COR-L47 (cell line): ENCODE measurements at regions not wholly inside any gene's neighbourhood (a gene's known extent, or its start where the extent isn't known, plus 50 kb on each side); places are given as distances from the start of the nearest gene placed in this dataset.

ENCODE experiments used
- DNase-seq: peaks from one replicate; lab custom pipeline; 2025; lab: John Stamatoyannopoulos, UW

DNA sequence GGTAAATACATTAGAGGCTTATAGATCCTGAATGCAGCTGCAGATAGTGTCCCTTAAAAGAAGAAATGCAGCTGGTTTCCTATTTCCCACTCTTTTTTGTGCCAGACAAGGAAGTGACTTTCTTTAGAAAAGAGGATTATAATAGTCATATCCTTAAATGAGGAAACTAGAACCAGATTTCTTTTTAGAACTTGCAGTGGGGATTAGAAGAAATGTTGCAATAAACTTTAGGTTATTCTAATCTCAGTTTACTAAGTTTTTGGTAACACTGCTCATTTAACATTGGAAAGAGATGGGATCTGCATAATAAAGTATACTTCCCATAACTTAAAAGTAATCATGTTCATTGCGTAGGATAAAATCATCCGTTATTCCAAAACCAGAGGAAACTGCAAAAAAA lies 101.9 kb downstream of the SLIT2 start:
- DNase-seq: no peak

DNA sequence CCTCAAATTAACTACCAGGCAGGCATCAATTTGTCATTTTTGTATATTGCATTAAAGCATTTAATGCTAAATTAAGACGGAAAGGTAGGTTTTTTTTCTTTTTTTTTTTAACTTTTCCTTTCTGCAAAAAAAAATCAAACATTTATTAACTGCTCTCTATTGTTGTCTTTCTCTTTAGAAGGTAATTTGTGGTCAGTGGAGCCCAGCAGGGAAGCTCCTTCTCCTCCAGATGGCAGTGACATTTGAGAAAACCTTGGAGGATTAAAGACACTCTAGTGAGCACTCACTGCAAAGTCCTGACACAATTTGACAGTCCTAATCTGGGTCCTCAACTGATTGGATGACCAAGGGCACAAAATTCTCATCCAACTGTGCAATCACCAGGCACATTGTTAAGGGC lies 102.4 kb downstream of the SLIT2 start:
- DNase-seq: peak; percentile 44

GRCh38 chr4:20356565-20356964 lies 104.9 kb downstream of the SLIT2 start:
- DNase-seq: peak; percentile 78

GRCh38 chr4:20358110-20358509 lies 106.4 kb downstream of the SLIT2 start:
- DNase-seq: no peak

DNA sequence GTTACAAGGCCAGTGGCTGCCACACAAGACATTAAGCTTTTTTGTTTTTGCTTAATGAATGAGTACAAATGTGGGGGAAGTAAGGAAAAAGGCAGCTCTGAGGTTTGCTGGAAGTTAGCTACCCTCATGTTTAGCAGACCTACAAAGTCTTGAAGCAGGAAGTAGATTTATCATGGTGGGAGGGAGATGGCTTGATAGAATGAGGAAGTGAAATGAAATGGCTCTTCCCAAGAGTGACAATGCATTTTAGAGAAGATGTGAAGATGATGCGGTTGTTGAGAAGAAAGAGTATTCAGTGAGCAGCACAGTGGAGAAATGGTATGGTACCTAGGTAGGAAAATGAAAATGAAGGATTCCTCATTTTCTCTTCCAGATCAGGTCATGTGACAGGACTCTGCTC lies 108.0 kb downstream of the SLIT2 start:
- no peak for DNase-seq

DNA sequence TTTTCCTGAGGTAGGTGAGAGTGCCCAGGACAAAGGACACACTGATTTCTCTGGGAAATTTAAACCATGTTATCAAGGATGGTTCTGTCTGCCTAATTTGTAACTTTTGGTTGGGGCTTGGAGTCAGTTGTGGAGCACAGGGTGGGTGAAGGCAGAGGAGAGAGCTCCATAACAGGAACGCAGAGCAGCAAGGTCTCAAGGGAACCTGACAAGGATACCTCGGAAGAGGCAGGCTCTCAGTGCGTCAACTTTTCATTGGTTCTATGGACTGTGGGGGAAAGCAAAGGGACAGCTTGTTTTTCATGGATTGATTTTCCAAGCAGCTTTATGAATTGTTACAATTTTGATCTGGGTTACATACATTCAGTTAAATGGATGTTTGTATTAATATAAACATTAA lies 110.4 kb downstream of the SLIT2 start:
- DNase-seq: no peak

DNA sequence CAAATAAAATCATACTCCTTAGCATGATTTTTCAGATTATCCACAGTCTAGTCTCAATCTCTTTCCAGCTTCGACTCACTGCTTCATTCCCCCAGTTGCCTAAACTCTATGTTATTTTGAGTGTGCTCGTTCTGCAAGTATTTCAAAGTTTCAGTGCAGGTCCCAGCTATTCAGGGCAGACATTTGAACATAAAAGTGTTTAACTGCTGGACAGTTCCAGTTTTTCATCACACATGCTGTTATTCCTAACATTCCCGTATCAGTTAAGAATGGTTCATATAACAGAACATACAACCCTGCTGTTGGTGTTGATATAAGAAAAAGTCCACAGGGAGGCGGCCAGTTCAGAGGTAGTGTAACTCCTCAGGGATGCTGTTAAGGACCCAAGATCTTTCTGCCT lies 113.3 kb downstream of the SLIT2 start:
- no peak for DNase-seq

- peak; percentile 12 for DNase-seq
Observed at GRCh38 chr4:20367446-20367845, 115.7 kb downstream of the SLIT2 start.

DNA sequence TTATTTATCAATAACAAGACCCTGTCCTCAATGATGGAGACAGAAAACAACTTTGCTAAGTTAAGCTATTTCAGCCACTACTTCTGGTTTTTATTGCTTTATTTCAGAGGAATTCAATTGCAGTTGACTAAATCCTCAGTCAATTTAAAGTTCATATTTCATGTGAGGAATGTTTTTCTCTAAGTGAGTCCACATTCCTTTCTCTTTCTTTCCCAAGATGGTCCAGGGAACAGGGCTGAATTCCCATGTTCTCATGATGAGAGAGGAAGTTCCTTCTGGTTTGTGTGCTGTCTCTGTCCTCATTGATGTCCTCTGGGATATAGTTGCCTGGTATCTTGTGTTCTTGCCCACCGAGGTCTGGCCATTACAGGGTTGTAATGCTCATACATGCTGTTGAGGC lies 117.2 kb downstream of the SLIT2 start:
- DNase-seq: no peak

- no peak for DNase-seq
Observed at GRCh38 chr4:20370274-20370673, 118.6 kb downstream of the SLIT2 start.

DNA sequence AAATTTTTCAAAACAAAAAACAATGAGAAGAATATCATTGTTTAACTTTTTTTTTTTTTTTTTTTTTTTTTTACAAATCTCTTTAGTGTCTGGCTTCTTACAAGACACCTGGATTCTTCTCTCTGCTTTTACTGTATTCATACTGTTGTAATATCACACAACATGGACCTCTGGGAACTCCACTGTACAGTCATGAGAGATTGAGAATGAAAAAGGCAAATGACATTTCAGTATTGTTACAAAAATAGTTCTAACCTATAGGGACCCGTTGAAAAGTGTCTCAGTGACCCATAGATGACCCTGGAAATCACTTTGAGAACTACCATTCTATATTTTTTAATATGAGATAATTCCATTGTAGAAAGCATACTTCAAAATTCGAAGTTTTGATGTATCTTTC lies 124.4 kb downstream of the SLIT2 start:
- DNase-seq: no peak

- DNase-seq: no peak
Observed at GRCh38 chr4:20378181-20378580, 126.5 kb downstream of the SLIT2 start.

DNA sequence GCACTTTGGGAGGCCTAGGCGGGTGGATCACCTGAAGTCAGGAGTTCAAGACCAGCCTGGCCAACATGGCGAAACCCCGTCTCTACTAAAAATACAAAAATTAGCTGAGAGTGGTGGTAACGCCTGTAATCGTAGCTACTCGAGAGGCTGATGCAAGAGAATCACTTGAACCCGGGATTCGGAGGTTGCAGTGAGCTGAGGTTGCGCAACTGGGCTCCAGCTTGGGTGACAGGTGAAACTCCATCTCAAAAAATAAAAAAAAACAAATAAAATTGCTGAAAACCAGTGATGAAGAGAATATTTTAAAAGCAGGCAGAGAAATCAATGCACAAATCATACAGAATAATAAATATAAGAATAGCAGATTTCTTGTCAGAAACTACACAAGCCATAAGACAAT lies 129.3 kb downstream of the SLIT2 start:
- no peak for DNase-seq

DNA sequence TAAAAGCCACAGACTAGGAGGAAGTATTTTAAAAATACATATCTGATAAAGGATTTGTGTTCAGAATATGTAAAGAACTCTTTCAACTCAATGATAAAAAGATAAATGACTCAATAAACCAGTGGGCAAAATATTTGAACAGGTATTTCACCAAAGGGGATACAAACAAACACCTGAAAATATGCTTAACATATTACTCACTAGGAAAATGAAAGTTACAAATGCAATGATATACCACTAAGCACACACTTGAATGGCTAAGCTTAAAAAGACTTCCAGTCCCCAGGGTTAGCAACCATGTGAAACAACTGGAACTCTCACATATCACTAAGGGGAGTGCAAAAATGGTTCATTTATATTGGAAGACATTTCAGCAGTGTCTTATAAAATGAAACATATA lies 131.6 kb downstream of the SLIT2 start:
- DNase-seq: no peak

DNA sequence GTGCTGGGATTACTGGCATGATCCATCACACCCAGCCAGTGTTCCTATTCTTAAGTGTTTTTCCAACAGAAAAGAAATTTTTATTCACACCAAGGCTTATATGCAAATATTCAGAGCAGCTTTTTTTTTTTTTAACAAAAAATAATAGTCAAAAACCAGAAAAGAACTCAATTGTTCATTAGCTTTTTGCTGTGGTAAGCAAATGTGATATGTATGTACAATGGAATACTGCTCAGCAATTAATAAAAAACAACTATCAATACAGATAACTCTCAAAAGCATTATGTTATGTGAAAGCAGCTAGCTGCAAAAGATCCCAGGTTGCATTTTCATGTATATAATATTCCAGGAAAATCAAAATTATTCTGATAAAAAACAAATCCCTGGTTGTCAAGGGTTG lies 132.3 kb downstream of the SLIT2 start:
- DNase-seq: no peak

- no peak for DNase-seq
Observed at GRCh38 chr4:20384456-20384855, 132.8 kb downstream of the SLIT2 start.

- no peak for DNase-seq
Observed at GRCh38 chr4:20386001-20386740, 134.5 kb downstream of the SLIT2 start.

DNA sequence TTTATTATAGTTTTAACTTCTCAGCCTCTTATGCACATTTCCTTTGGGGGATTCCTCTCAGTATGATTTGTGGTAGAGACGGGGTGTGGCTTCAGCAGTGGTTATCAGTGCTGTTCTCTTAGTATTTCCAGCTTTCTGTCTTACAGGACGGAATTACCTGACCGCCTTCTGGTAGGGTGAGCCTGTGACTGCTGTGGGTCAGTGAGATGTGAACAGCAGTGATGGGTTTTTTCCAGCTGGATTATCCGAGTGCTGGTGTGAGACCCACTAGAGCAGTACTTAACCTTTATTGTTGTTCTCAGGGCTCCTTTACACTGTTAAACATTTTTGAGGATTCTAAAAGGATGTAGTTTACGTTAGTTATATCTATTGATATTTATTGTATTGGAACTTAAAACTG lies 135.2 kb downstream of the SLIT2 start:
- no peak for DNase-seq

DNA sequence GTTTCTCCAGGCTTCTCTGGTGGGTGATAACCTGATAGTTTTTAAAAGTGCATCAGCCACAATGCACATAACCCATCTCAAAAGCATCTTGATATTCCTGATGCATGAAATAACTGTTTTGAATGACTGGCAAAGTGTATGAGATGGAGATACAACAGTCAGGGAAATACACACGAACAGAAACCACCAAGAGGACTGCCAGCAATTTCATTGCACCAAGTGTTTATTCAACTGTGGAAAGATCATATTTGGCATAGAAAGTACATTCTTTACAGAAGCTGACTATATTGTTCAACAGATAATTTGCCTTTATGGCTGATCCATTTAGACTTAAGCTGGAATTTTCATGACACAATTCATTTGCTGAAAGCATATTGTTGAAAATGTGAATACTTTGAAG lies 139.5 kb downstream of the SLIT2 start:
- DNase-seq: no peak

DNA sequence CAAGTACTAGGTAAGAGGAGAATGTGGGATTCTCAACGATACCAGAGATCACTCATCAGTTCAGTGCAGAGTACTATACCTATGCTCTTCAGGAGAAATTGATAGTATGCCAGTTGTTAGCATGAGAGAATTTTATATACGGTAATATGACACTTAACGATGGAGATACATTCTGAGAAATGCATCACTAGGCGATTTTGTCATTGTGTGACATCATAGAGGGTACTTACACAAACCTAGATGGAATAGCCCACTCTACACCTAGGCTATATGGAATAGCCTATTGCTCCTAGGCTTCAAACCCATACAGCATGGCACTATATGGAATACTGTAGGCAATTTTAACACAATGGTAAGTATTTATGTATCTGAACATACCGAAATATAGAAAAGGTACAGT lies 140.2 kb downstream of the SLIT2 start:
- no peak for DNase-seq

GRCh38 chr4:20393486-20394100 lies 141.9 kb downstream of the SLIT2 start:
- DNase-seq: peak; percentile 38

GRCh38 chr4:20394512-20394911 lies 142.8 kb downstream of the SLIT2 start:
- peak; percentile 73 for DNase-seq

DNA sequence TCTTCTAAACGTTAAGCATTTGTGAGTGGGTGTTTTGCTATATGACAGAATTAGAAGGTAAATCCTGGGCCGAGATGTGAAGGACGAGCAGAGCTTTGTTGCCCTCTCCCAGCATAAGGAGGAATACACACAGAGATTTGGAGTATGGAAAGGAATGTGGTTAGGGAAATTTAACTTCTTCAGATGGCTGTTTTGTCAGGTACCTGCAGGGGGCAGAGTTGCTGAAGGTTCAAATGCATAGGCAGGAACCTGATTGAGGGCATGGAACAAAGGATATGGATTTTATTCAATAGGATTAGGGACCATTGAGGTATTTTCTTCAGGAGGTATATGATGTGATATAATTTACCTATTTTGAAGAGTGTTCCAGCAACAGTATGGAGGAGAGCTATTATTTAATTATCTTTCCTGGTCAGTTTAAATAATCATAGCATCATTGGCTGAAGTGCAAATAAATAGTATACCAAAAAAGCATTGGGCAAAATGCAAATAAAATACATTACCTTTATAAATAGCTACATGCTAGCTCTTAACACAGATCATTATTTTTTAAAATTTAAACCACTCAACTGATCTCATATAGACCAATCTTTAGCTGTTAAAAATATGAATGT lies 143.6 kb downstream of the SLIT2 start:
- DNase-seq: peak; percentile 88

DNA sequence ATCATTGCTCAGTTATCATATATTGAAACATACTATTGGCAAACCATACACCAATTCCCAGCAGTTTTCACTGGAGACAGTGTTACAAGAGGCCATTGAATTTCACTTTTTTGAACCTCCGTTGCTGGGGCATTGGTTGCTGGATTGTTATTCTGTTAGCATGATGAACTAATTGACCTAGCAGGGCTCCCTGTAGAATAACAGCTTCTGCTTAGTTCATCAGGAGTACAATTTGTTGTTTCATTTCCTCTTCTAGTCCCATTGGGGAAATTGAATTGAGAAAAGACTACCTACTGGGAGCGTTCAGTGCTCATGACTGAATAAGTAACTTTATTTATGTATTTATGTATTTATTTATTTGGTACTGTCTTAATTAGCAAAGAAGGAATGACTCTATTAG lies 151.6 kb downstream of the SLIT2 start:
- DNase-seq: no peak
